ENCODE measurements at regions not wholly inside any gene's neighbourhood (a gene's known extent, or its start where the extent isn't known, plus 50 kb on each side); places are given as distances from the start of the nearest gene placed in this dataset.

- no peak for TF ChIP-seq CTCF (conservative IDR thresholded peaks at IDR 0.05; ENCODE audit: low read length)
- TF ChIP-seq EZH2phosphoT487 (IDR thresholded peaks at IDR 0.05; ENCODE audit: borderline replicate concordance, low read depth, low read length), result no peak
Observed at GRCh38 chr18:60092073-60092472, 192.3 kb downstream of the PMAIP1 start.
